ENCODE measurements at regions not wholly inside any gene's neighbourhood (a gene's known extent, or its start where the extent isn't known, plus 50 kb on each side); places are given as distances from the start of the nearest gene placed in this dataset.
"Not testable (repeated sequence)": the region's sequence is repeated elsewhere in the genome, so short reads cannot be mapped to it uniquely, and the experiment has no call there.

GRCh38 chr1:14392161-14392858, 206.2 kb upstream of the KAZN start:
- no peak for DNase-seq (ENCODE audit: low read depth, low spot score)

- no peak for DNase-seq (ENCODE audit: low read depth, low spot score)
These were observed 205.6 kb upstream of the KAZN start for GRCh38 chr1:14392859-14393365.

GRCh38 chr1:14396100-14396499, 202.4 kb upstream of the KAZN start:
- no peak for DNase-seq (ENCODE audit: low read depth, low spot score)

GRCh38 chr1:14403961-14404645, 194.4 kb upstream of the KAZN start:
- no peak for DNase-seq (ENCODE audit: low read depth, low spot score)

DNA sequence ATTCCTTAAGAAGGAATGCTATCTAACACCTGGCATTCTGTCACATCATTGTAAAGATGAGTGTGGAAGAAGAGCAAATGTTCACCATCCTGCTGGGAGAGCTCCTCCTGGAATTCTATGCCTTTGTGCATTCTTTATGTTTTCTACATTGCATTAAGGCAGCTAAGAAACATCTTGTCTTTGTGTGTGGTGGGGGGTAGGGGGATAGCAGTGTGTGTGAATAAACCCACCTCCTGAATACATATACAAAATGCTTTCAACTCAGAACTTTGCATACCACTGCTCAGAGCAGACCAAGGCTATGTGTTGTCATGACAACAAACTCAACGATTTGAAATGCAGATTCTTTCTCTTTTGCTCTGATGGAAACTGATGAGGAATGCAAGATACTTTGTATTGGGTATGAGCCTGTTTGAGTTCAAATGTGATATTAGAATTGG, 193.6 kb upstream of the KAZN start:
- no peak for DNase-seq (ENCODE audit: low read depth, low spot score)

DNA sequence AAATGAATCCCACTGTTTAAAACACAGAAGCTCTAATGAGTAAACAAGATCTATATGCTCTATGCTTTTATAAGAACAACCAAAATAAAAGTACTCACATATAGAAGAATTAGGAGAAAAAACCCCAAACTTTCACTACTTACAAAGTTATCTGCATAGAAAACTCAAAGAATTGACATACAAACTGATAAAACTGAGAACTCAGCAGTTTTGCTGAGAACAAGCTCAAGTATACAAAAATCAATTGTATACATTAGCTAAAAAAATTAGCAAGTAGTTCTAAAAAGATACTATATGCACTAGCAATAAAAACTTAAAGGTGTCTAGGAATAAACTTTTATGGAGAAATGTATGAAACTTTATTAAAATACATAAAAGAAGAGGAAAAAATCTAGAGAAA, 186.2 kb upstream of the KAZN start:
- DNase-seq (ENCODE audit: low read depth, low spot score): no peak

GRCh38 chr1:14413819-14414490, 184.5 kb upstream of the KAZN start:
- no peak for DNase-seq (ENCODE audit: low read depth, low spot score)

DNA sequence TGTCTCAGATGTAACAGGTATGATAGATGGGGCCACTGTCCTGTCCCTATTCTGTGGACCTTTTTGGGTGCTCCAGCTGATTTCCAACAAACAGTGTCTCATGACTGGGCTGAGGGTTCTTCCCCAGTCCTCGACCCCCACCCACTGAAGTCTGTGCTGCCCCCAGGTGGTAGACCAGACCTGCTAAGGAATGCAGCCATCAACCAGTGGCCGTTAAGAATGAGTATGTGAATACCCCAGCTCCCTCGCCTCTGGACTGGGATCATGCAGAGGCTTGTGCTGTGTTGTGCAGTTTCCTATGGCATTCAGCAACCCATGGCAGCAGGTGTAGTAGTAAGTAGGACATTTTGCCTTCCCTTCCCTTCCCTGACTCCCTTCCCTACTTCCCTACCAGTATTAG, 183.1 kb upstream of the KAZN start:
- DNase-seq (ENCODE audit: low read depth, low spot score): no peak

DNA sequence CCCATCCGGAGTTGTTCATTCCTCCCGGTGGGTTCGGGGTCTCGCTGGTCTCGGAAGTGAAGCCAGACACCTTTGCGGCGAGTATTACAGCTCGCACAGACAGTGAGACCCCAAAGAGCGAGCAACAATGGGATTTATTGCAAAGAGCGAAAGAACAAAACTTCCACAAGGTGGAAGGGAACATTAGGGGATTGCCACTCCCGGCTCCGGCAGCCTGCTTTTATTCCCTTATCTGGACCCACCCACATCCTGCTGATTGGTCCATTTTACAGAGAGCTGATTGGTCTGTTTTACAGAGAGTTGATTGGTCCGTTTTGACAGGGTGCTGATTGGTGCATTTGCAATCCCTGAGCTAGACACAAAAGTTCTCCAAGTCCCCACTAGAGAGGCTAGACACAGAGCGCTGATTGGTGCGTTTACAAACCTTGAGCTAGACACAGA, 178.7 kb upstream of the KAZN start:
- not testable (repeated sequence) for DNase-seq (ENCODE audit: low read depth, low spot score)

GRCh38 chr1:14420686-14421085, 177.8 kb upstream of the KAZN start:
- no peak for DNase-seq (ENCODE audit: low read depth, low spot score)

- no peak for DNase-seq (ENCODE audit: low read depth, low spot score)
These were observed 177.0 kb upstream of the KAZN start for GRCh38 chr1:14421295-14421976.

GRCh38 chr1:14421977-14422609, 176.4 kb upstream of the KAZN start:
- DNase-seq (ENCODE audit: low read depth, low spot score): no peak

DNA sequence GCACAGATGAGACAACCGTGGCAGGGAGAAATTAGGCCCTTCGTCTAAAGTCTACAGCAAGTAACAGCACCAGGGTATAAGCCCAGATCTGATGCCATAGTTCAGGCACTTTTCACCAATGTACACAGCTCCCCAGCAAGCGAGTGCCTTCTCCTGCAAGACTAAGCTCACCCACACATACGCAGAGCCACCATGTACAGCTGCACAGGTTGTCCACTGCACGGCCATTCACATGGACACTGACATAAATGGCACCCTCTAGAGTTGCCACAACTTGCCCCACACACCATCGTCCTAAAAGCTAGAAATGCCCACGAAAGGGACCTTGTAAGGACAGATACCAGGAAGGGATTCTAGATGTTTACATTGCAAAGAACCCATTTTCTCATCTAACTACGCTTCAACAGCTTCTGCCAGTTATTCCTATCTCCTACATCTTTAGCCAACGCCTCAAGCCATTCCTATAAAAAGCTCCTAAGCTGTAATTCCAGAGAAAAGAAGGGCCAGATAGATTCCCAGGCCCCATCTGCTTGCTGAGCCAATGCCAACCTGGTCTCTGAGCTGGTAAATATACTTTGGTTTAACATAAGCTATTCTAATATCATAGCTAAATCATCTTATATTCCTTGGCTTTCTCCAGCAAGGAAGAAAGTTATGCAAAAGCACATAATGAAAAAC, 174.0 kb upstream of the KAZN start:
- DNase-seq (ENCODE audit: low read depth, low spot score): no peak

DNA sequence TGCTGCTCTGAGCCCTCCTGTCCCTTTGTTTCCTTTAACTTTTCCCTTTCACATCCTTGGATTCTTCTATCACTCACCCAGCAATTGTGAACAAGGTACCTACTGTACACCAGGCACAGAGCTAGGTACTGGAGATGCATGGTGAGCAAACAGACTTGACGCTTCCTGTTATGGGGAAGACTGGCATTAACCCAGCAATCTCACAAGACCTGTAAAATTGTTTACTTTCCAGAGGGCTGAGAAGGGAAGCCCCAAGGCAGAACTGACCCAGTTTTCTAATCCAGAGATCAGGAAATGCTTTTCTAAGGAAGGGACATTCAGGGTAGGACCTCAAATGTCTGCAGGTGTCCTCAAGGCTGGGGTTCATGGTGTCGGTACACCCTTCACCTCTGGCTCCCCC, 171.6 kb upstream of the KAZN start:
- DNase-seq (ENCODE audit: low read depth, low spot score): no peak

- no peak for DNase-seq (ENCODE audit: low read depth, low spot score)
These were observed 168.9 kb upstream of the KAZN start for GRCh38 chr1:14429577-14429976.

- DNase-seq (ENCODE audit: low read depth, low spot score): not testable (repeated sequence)
These were observed 165.8 kb upstream of the KAZN start for GRCh38 chr1:14432728-14433127.

GRCh38 chr1:14435368-14436023, 163.0 kb upstream of the KAZN start:
- no peak for DNase-seq (ENCODE audit: low read depth, low spot score)

- DNase-seq (ENCODE audit: low read depth, low spot score): no peak
These were observed 161.0 kb upstream of the KAZN start for GRCh38 chr1:14437417-14437918.

- DNase-seq (ENCODE audit: low read depth, low spot score): no peak
These were observed 160.2 kb upstream of the KAZN start for GRCh38 chr1:14438127-14438769.

GRCh38 chr1:14439015-14439414, 159.5 kb upstream of the KAZN start:
- no peak for DNase-seq (ENCODE audit: low read depth, low spot score)
